GM21576 (cell line): ENCODE measurements at regions not wholly inside any gene's neighbourhood (a gene's known extent, or its start where the extent isn't known, plus 50 kb on each side); places are given as distances from the start of the nearest gene placed in this dataset.
"Not testable (repeated sequence)": the region's sequence is repeated elsewhere in the genome, so short reads cannot be mapped to it uniquely, and the experiment has no call there.

Experiments used
- ATAC-seq: cut with Tn5 transposase; IDR thresholded peaks from one replicate; pipeline ENCODE4 v1.9.1; 2021; ENCODE audit warnings: mild to moderate bottlenecking, moderate library complexity; ENCODE audit not compliant: unreplicated experiment

- ATAC-seq: peak; percentile 79
Observed at GRCh38 chr4:42282081-42282901, 115.0 kb upstream of the SHISA3 start.

- ATAC-seq: no peak
Observed at GRCh38 chr4:42284030-42284429, 113.3 kb upstream of the SHISA3 start.

GRCh38 chr4:42288876-42289275 is 108.4 kb upstream of the SHISA3 start:
- not testable (repeated sequence) for ATAC-seq

GRCh38 chr4:42292192-42292591 is 105.1 kb upstream of the SHISA3 start:
- not testable (repeated sequence) for ATAC-seq

- ATAC-seq: no peak
Observed at GRCh38 chr4:42293967-42294813, 103.1 kb upstream of the SHISA3 start.

- no peak for ATAC-seq
Observed at GRCh38 chr4:42296196-42296595, 101.1 kb upstream of the SHISA3 start.

- ATAC-seq: peak; percentile 66
Observed at GRCh38 chr4:42302348-42302747, 94.9 kb upstream of the SHISA3 start.

- ATAC-seq: no peak
Observed at GRCh38 chr4:42306221-42307109, 90.8 kb upstream of the SHISA3 start.

GRCh38 chr4:42308247-42308646 is 89.0 kb upstream of the SHISA3 start:
- ATAC-seq: no peak

- no peak for ATAC-seq
Observed at GRCh38 chr4:42309361-42310260, 87.7 kb upstream of the SHISA3 start.

- ATAC-seq: no peak
Observed at GRCh38 chr4:42310358-42310757, 86.9 kb upstream of the SHISA3 start.

- ATAC-seq: no peak
Observed at GRCh38 chr4:42310806-42311205, 86.5 kb upstream of the SHISA3 start.

GRCh38 chr4:42311591-42311990 is 85.7 kb upstream of the SHISA3 start:
- no peak for ATAC-seq

GRCh38 chr4:42313420-42313819 is 83.9 kb upstream of the SHISA3 start:
- ATAC-seq: not testable (repeated sequence)

GRCh38 chr4:42313872-42314271 is 83.4 kb upstream of the SHISA3 start:
- no peak for ATAC-seq

GRCh38 chr4:42315231-42315630 is 82.1 kb upstream of the SHISA3 start:
- no peak for ATAC-seq

- no peak for ATAC-seq
Observed at GRCh38 chr4:42320822-42321388, 76.4 kb upstream of the SHISA3 start.

GRCh38 chr4:42326040-42326439 is 71.2 kb upstream of the SHISA3 start:
- ATAC-seq: no peak

- ATAC-seq: no peak
Observed at GRCh38 chr4:42326524-42326923, 70.8 kb upstream of the SHISA3 start.

- no peak for ATAC-seq
Observed at GRCh38 chr4:42327323-42327722, 70.0 kb upstream of the SHISA3 start.
